ENCODE measurements at regions not wholly inside any gene's neighbourhood (a gene's known extent, or its start where the extent isn't known, plus 50 kb on each side); places are given as distances from the start of the nearest gene placed in this dataset.

DNA sequence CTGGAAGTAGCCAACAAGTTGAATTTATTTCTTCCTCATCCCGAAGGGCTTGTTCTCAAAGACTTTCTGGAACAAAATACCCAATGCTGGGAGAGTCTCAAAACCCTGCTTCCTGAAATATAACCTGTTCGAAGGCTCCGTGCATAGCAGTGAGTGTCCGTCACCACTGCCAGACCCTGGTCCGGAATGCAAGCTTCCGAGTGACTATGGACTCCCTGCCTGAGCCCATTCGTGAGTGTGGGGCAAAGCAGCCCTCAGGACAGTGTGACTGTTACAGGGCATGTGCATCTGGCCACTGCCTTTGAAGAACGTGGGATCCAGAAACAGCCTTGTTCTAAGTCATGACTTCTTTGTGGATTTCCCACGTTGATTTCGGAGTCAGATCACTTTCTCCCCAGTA, 214.5 kb upstream of the IGF1R start:
- H3K27me3 ChIP-seq (replicated peaks in 1 of 7), result peaks cover 0 to 31% (median 2%) of the 10 kb centered on the region in 7 donors
- H3K9me3 ChIP-seq, result no peaks in the 10 kb centered on the region
- H3K36me3 ChIP-seq, result no peaks in the 10 kb centered on the region
- H3K4me1 ChIP-seq, result peaks cover 0 to 2% (median under 1%) of the 10 kb centered on the region in 6 donors
- no peak overlapping the region for H3K27ac ChIP-seq
- intact Hi-C loops (cut with DNase I; ENCODE audit: low total_unique reads), result no loop called here
- H3K4me3 ChIP-seq, result no peak overlapping the region
- WGBS, 5 donors, result 85 to 90% (median 86%) methylated on average over 8 to 10 of the region's 10 CpGs
- DNase-seq, result peak; percentile 40
- TF ChIP-seq, protein P1, sequence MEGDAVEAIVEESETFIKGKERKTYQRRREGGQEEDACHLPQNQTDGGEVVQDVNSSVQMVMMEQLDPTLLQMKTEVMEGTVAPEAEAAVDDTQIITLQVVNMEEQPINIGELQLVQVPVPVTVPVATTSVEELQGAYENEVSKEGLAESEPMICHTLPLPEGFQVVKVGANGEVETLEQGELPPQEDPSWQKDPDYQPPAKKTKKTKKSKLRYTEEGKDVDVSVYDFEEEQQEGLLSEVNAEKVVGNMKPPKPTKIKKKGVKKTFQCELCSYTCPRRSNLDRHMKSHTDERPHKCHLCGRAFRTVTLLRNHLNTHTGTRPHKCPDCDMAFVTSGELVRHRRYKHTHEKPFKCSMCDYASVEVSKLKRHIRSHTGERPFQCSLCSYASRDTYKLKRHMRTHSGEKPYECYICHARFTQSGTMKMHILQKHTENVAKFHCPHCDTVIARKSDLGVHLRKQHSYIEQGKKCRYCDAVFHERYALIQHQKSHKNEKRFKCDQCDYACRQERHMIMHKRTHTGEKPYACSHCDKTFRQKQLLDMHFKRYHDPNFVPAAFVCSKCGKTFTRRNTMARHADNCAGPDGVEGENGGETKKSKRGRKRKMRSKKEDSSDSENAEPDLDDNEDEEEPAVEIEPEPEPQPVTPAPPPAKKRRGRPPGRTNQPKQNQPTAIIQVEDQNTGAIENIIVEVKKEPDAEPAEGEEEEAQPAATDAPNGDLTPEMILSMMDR (IDR thresholded peaks at IDR 0.05 in 8 of 11, conservative IDR thresholded peaks at IDR 0.05 in 3 of 11), result no peak
- TF ChIP-seq POLR2AphosphoS5 (IDR thresholded peaks at IDR 0.05) (no peak), POLR2A (IDR thresholded peaks at IDR 0.05) (no peak)

DNA sequence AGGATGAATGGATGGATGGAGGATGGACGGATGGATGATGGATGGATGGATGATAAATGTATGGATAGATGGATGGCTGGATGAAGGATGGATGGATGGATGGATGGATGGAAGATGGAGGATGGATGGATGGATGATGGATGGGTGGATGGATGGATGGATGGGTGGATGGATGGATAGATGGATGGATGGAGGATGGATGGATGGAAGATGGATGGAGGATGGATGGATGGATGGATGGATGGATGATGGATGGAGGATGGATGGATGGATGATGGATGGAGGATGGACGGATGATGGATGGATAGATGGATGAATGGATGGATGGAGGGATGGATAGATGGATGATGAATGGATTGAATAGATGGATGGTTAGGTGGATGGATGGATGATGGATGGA, 210.6 kb upstream of the IGF1R start:
- H3K27me3 ChIP-seq (replicated peaks in 1 of 7), result peaks cover 0 to 20% (median 0%) of the 10 kb centered on the region in 7 donors
- WGBS, 5 donors, result 79 to 87% (median 82%) methylated on average over 2 of the region's 2 CpGs
- no peak for TF ChIP-seq POLR2AphosphoS5 (IDR thresholded peaks at IDR 0.05)
- TF ChIP-seq, protein P1 (IDR thresholded peaks at IDR 0.05 in 8 of 11, conservative IDR thresholded peaks at IDR 0.05 in 3 of 11), result no peak
- no peak for TF ChIP-seq POLR2A (IDR thresholded peaks at IDR 0.05)
- no peak for DNase-seq
- no peaks in the 10 kb centered on the region for H3K36me3 ChIP-seq
- H3K4me3 ChIP-seq, result no peak overlapping the region
- intact Hi-C loops (cut with DNase I; ENCODE audit: low total_unique reads), result no loop called here
- H3K27ac ChIP-seq, result no peak overlapping the region
- H3K4me1 ChIP-seq, result no peaks in the 10 kb centered on the region
- H3K9me3 ChIP-seq, result no peaks in the 10 kb centered on the region

DNA sequence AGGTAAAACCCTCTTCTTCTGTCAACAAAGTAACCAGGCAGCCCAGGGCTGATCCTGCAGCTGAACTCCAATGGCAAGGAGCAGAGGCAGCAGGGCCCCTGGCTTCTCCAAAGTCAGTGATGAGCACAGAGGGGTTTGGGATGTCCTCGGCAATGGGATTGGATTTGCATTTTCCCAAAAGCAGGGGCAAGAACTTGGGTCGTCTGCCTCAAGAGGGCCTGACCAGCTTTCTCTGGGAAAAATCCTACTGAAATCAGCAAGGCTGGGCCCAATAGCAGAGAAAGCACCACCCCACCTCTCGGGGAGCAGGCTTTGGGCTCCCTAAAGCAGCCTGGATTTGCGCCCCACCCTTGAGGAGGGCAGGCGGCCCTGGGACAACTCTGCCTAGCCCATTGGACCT, 210.0 kb upstream of the IGF1R start:
- intact Hi-C loops (cut with DNase I; ENCODE audit: low total_unique reads), result no loop called here
- TF ChIP-seq POLR2A (IDR thresholded peaks at IDR 0.05) (no peak), POLR2AphosphoS5 (IDR thresholded peaks at IDR 0.05) (no peak)
- TF ChIP-seq, protein P1 (IDR thresholded peaks at IDR 0.05 in 8 of 11, conservative IDR thresholded peaks at IDR 0.05 in 3 of 11), result no peak
- Histone ChIP-seq H3K4me1 (no peaks in the 10 kb centered on the region), H3K27me3 (replicated peaks in 1 of 7) (peaks cover 0 to 20% (median 0%) of the 10 kb centered on the region in 7 donors), H3K36me3 (no peaks in the 10 kb centered on the region), H3K27ac (no peak overlapping the region), H3K9me3 (no peaks in the 10 kb centered on the region), H3K4me3 (no peak overlapping the region)
- WGBS, 5 donors, result 83 to 97% (median 86%) methylated on average over 1 to 5 of the region's 5 CpGs
- DNase-seq, result peak; percentile 59

DNA sequence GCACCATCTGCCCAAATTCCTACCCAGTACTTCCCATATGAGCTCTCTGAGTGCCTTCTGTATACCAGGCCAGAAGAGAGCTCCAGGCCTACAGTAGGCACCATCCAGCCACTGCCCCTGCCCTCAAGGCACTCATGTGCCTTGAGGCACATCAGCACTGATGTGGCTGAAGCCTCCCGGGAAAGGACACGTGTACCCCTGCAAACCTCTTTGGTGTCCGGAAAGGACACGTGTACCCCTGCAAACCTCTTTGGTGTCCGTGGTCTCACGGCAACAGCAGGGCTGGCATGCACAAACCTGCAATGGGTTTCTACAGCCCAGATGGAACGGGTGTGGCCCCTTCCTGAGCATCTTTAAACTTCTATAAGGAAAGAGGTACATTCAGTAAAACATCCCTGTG, 209.4 kb upstream of the IGF1R start:
- 89 to 95% (median 91%) methylated on average over 6 to 7 of the region's 7 CpGs for WGBS, 5 donors
- intact Hi-C loops (cut with DNase I; ENCODE audit: low total_unique reads), result no loop called here

More for the DNA sequence above, 209.4 kb upstream of the IGF1R start:
- DNase-seq, result peak; percentile 60
- Histone ChIP-seq H3K9me3 (no peaks in the 10 kb centered on the region), H3K4me3 (no peak overlapping the region), H3K27me3 (replicated peaks in 1 of 7) (peaks cover 0 to 19% (median 0%) of the 10 kb centered on the region in 7 donors), H3K4me1 (no peaks in the 10 kb centered on the region), H3K27ac (no peak overlapping the region), H3K36me3 (no peaks in the 10 kb centered on the region)
- no peak for TF ChIP-seq POLR2A (IDR thresholded peaks at IDR 0.05)
- TF ChIP-seq, protein P1 (IDR thresholded peaks at IDR 0.05 in 8 of 11, conservative IDR thresholded peaks at IDR 0.05 in 3 of 11), result no peak
- no peak for TF ChIP-seq POLR2AphosphoS5 (IDR thresholded peaks at IDR 0.05)

Data from spleen (tissue), 11 donors.